Glomerular visceral epithelial cell (primary cell): ENCODE measurements at regions not wholly inside any gene's neighbourhood (a gene's known extent, or its start where the extent isn't known, plus 50 kb on each side); places are given as distances from the start of the nearest gene placed in this dataset.
A peak's percentile ranks its signal among the peaks of the same experiment; 100 is the strongest.
"Not testable (repeated sequence)": the region's sequence is repeated elsewhere in the genome, so short reads cannot be mapped to it uniquely, and the experiment has no call there.

Experiments
- DNase-seq: peaks from one replicate; pipeline ENCODE4 v3.0.0-alpha.2; 2016; ENCODE audit errors: extremely low spot score

DNA sequence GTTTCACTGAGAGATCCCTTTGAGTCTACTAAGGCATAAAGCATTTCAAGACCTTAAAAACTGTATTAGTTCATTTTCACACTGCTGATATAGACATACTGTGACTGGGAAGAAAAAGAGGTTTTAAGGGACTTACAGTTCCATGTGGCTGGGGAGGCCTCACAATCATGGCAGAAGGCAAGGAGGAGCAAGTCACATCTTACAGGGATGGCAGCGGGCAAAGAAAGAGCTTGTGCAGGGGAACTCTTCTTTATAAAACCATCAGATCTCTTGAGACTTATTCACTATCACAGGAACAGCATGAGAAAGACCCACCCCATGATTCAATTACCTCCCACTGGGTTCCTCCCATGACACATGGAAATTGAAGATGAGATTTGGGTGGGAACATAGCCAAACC, 628.4 kb upstream of the GJE1 start:
- DNase-seq: not testable (repeated sequence)

DNA sequence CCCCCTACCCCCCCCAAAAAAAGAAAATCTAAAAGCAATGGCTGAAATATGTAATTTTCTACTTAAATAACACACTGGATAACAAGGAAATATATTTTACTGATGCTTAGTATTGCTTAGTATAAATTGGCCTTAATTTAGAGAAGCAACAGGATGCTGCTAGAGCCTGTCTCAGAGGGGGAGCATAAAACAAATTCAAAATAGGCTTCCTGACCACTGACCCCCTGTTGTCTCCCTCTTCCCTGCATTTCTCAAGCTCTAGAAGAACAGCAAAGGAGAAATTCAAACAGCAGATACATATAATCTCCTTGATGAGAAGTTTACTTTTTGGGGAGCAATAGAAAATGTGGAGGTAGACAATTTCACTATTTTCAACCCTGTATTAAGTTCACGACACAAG, 631.1 kb upstream of the GJE1 start:
- no peak for DNase-seq

DNA sequence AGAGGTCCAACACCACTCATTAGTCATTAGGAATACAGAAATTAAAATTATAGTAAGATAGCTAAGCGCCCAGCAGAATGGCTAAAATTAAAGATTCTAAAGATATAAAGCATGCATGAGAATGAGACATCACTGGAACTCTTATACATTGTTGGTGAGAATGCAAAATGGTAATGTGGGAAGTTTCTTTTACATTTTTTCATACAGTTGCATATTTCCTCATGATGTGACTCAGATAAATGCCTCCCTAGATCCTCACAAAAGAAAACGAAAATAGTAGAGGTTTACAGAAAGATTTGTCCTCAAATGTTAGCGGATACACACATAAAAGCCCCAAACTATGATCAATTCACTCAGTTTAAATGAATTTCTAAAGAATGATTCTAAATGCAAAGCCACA, 633.7 kb upstream of the GJE1 start:
- no peak for DNase-seq

DNA sequence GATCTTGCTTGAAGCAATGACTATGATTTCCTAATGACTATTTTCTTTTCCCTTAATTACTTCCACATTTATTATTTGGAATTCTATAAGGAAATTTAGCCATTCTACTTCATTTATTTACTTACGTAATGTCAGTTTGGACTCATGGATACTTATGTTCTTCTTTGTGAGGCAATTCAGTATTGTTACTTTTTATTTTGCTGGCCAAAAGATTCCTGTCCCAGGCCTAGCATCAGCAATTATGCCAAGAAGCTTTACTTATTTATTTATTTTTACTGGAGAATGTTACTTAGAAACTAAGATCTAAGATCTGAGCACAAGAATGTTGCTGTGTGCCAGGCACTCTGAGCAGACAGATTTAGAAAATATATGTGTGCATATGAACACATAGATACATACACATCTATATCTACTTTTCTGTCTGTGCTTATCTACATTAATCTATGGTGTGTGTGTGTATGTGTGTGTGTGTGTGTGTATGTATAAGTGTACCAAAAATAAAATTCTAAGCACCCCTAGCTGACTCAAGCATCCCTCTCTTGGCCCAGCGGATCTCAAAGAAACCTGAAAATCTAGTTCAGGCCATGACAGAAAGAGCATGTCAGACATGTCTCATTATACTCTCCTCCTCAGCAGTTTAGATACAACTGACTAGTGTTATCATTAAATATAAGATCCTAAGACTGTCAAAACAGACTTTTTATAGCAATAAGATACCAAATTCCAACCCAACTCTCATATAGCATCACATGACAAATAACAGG, 640.0 kb upstream of the GJE1 start:
- DNase-seq: no peak

GRCh38 chr6:141491684-141492083, 641.0 kb upstream of the GJE1 start:
- DNase-seq: no peak

- DNase-seq: no peak
These were observed 641.7 kb upstream of the GJE1 start for GRCh38 chr6:141490982-141491381.

DNA sequence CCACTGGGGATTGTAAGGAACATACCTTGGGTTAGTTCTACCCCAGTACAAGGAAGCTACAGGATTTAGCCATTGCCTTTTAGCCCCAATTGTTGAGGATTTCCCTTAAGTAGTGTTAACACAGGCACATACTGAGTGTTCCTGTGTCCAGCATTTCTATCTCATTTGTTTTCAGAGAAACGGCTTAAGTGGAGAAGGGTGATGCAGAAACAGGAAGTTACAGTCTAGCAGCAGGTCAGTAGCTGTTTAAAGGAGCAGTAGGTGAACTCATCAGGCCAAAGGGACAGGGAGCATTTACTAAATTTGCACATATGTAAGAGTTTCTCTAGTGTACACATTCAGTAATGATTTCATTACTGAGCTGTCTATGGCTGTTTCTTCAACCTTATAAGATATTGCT, 644.2 kb upstream of the GJE1 start:
- peak; percentile 21 for DNase-seq

- DNase-seq: no peak
These were observed 645.8 kb upstream of the GJE1 start for GRCh38 chr6:141486942-141487341.

- DNase-seq: peak; percentile 6
These were observed 648.0 kb upstream of the GJE1 start for GRCh38 chr6:141484711-141485110.

GRCh38 chr6:141483598-141484061, 649.1 kb upstream of the GJE1 start:
- DNase-seq: peak; percentile 91

GRCh38 chr6:141482796-141483597, 649.7 kb upstream of the GJE1 start:
- DNase-seq: no peak

- no peak for DNase-seq
These were observed 657.5 kb upstream of the GJE1 start for GRCh38 chr6:141475259-141475658.

DNA sequence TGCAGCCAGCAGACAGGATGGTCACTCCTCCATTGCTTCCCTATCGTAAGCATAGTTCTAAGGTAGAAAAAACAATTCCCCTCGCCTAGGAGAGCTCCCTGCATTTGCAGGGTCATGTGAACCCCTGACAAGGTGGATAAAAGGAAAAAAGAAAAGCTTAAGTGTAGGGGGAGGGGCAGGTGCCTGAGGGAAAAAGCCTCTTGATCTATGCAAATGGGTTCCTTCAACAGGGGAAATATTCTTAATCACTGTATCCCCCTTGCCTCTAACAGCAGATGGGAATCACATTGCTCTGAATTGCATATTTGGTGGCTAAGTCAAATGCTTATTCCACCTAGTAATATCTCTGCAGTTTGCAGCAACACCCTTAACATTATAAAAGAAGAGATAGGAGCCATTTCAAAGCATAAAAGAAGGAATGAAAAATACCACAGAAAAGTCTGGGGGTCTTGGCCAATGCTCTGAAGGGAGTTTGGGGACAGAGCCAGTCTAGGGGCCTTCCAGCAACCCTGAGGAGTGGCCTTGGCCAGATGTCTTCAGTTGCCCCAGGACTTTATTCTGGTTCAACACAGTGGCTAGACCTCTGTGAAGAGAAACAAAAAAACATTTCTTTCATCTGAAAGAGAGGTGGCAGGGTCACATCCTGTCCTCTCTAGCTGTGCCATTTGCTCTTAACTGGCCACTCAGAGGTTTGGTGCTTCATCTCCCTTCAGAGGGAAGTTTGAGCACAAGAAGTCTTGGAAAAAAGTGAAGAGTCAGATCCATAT, 660.4 kb upstream of the GJE1 start:
- DNase-seq: no peak

DNA sequence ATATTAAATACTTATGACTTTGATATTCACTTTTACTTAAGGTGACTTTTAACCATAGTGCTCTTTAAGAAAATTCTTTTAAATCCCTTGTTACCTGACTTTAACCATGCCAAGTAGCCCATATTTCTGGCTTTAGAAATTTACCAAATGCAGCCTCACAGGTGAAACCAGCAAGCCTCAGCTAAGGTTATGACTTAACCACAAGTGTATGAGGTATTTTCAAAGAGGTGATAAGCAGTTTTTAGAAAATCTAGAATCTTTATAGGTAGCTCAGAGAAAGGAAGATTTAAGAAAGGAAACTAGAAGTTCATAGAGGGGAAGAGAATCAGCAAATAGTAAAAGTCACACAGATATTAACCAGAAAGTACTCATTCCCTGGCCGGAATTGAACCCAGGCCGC, 661.9 kb upstream of the GJE1 start:
- no peak for DNase-seq

DNA sequence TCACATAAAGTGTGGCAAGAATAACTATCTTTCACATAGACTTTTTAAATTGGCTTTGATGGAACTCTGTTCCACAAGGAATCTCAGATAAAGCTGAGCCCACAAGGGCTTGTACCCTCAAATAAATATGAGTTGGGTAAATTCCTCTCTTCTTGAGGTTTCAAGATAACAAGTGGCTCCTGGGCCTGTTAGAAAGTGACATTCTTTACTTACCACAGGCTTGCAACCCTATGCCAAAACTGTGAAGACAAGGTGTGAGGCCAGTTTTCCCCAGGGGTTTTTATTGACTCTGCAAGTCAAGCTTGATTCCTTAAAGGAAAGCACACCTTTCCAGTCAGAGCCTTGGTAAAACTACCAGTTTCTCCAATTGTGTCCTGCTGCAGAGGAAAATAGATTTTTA, 664.8 kb upstream of the GJE1 start:
- DNase-seq: peak; percentile 54

- DNase-seq: no peak
These were observed 665.7 kb upstream of the GJE1 start for GRCh38 chr6:141467041-141467440.

DNA sequence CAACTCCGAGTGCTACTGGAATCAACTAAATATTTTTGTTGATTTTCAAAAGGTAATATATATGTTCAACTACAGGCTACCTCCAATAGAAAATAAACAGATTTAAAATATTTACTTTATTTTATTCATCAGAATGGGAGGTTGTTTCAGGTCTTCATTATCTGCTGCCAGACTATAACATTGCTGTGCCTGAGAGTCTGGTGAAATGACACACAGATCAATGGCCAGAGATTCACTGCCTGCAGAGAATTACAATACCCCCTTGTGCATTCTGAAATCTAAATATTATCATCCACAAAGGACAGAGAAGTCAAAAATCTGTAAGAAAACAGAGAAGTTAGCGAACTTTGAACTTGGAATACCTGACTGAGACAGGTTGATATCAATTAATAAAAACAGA, 667.8 kb upstream of the GJE1 start:
- DNase-seq: no peak

- peak; percentile 66 for DNase-seq
These were observed 668.2 kb upstream of the GJE1 start for GRCh38 chr6:141464490-141464889.

DNA sequence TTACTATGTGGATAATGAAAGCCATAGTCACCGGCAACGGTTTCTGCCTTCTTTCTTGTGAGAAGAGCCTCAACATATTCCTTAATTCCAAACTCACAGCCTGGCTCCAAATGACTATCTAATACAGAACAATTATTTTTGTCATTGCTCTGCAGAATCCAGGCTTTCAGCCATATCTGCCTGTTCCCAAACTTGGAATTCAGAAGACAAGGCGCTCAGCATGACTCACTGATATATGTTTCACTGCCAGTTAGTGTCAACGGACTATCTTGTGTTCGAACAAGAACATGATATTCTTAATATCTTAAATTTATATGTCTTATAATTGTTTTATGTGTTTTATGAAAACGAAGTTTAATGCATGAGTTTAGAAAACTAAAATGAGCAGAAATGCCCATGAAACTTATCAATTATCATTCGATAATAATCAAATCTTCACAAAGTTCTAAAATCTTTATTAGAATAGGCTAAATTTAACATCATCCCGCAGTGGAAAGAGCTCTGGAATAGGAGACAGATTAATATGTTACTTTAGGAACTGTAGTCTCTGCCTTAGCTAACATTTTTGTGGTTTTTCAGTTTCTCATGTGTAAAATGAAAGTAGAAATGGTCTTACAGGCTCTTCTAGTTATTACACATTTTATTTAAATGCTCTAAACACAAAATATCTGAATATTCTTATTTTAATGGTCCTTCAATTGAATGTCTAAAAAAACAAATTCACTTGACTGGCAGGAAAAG, 669.3 kb upstream of the GJE1 start:
- peak; percentile 65 for DNase-seq

GRCh38 chr6:141460743-141461484, 671.8 kb upstream of the GJE1 start:
- no peak for DNase-seq

GRCh38 chr6:141460245-141460644, 672.5 kb upstream of the GJE1 start:
- not testable (repeated sequence) for DNase-seq
